Tibial nerve (tissue), 3 donors: ENCODE measurements at regions not wholly inside any gene's neighbourhood (a gene's known extent, or its start where the extent isn't known, plus 50 kb on each side); places are given as distances from the start of the nearest gene placed in this dataset.

Experiments
- CTCF ChIP-seq, 5 experiments: fragments of 200-600 bp in 3 of 5; fragments of 450-650 bp in 2 of 5; sonication (generic) in 3 of 5; IDR thresholded peaks; one replicate each; pipeline ENCODE4 v1.5.1; 2016 to 2019; ENCODE audit warnings: antibody characterized with exemption in 5 of 5, mild to moderate bottlenecking in 3 of 5, moderate library complexity in 2 of 5
- POLR2A ChIP-seq, 2 donors: fragments of 450-650 bp; IDR thresholded peaks; one replicate each; pipeline ENCODE4 v1.6.1; 2017; ENCODE audit warnings: antibody characterized with exemption in 2 of 2, mild to moderate bottlenecking in 2 of 2, moderate library complexity in 2 of 2

GRCh38 chr11:128226106-128226716, 361.1 kb downstream of the ETS1 start:
- no peak for TF ChIP-seq CTCF (IDR thresholded peaks at IDR 0.05)
- TF ChIP-seq POLR2A (IDR thresholded peaks at IDR 0.05): no peak
